Ascending aorta (tissue), 2 donors: ENCODE measurements at regions not wholly inside any gene's neighbourhood (a gene's known extent, or its start where the extent isn't known, plus 50 kb on each side); places are given as distances from the start of the nearest gene placed in this dataset.

Experiments
- DNase-seq, 2 donors: peaks; one replicate each; pipeline ENCODE4 v3.0.0-alpha.2; 2019; ENCODE audit warnings: low spot score in 2 of 2
- H3K27ac ChIP-seq, 2 donors: fragments of 200-600 bp; sonication (generic); one replicate each; pipeline ENCODE4 v1.5.1; 2016 to 2017; ENCODE audit warnings: mild to moderate bottlenecking in 1 of 2
- H3K27me3 ChIP-seq: fragments of 200-600 bp; sonication (generic); one replicate; pipeline ENCODE4 v1.5.1; 2017
- H3K36me3 ChIP-seq, 2 donors: fragments of 200-600 bp; sonication (generic); one replicate each; pipeline ENCODE4 v1.5.1; 2016
- H3K4me1 ChIP-seq, 2 donors: fragments of 200-600 bp; sonication (generic); one replicate each; pipeline ENCODE4 v1.5.1; 2016 to 2017; ENCODE audit warnings: mild to moderate bottlenecking in 1 of 2
- H3K4me3 ChIP-seq, 2 donors: fragments of 200-600 bp; sonication (generic); one replicate each; pipeline ENCODE4 v1.5.1; 2016 to 2017; ENCODE audit warnings: mild to moderate bottlenecking in 1 of 2
- H3K9me3 ChIP-seq, 2 donors: fragments of 200-600 bp; sonication (generic); one replicate each; pipeline ENCODE4 v1.5.1; 2016
- intact Hi-C: fragments of 100-400 bp; cut with DNase I; formaldehyde crosslinking; loops from one replicate; pipeline ENCODE4 v1.15.1; 2023
- TF ChIP-seq, protein P1 (sequence below), 3 experiments: fragments of 200-600 bp in 2 of 3; fragments of 450-650 bp in 1 of 3; sonication (generic) in 2 of 3; IDR thresholded peaks; one replicate each; pipeline ENCODE4 v1.5.1; 2016 to 2019; ENCODE audit warnings: antibody characterized with exemption in 3 of 3, mild to moderate bottlenecking in 1 of 3, moderate library complexity in 1 of 3

DNA sequence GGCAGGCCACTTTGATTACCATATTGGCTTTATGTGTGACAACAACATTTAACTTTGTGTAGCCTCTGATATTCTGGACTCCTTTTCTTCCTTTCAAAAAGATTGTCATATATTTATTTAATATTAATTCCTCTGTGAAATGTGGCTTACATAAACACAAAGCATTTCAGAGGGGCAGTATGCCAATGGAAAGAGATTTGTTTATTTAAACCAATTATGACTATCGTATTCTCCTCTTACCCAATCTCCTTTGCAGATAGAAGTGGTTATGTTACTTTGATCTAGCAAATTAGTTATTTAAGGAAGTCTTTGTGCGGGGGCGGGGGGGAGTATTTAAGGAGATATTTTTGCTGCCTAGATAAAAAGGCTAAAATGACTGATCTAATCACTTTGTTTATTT, 573.7 kb upstream of the KIF2B start:
- H3K4me3 ChIP-seq, result no peak overlapping the region
- no peaks in the 10 kb centered on the region for H3K36me3 ChIP-seq
- H3K27ac ChIP-seq, result no peak overlapping the region
- intact Hi-C loops, result no loop called here
- H3K27me3 ChIP-seq, result no peaks in the 10 kb centered on the region
- no peaks in the 10 kb centered on the region for H3K4me1 ChIP-seq
- DNase-seq, result no peak
- no peaks in the 10 kb centered on the region for H3K9me3 ChIP-seq
- TF ChIP-seq, protein P1, sequence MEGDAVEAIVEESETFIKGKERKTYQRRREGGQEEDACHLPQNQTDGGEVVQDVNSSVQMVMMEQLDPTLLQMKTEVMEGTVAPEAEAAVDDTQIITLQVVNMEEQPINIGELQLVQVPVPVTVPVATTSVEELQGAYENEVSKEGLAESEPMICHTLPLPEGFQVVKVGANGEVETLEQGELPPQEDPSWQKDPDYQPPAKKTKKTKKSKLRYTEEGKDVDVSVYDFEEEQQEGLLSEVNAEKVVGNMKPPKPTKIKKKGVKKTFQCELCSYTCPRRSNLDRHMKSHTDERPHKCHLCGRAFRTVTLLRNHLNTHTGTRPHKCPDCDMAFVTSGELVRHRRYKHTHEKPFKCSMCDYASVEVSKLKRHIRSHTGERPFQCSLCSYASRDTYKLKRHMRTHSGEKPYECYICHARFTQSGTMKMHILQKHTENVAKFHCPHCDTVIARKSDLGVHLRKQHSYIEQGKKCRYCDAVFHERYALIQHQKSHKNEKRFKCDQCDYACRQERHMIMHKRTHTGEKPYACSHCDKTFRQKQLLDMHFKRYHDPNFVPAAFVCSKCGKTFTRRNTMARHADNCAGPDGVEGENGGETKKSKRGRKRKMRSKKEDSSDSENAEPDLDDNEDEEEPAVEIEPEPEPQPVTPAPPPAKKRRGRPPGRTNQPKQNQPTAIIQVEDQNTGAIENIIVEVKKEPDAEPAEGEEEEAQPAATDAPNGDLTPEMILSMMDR (IDR thresholded peaks at IDR 0.05), result no peak

DNA sequence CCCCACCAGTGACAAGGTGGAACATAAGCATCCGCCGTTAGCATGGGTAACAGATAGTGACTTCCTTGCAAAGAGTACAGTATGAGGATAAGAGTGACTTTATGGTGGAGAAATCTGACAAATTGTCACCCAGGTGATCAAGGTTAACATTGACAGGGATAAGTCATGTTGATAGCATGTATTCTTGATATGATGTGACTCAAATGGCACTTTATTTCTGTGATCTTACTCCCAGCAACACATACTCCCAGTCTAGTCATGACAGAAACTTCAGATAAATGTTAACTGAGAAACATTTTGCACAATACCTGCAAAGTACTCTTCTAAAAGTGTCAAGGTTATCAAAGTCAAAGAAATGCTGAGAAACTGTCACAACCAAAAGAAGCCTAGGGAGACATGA, 588.6 kb upstream of the KIF2B start:
- intact Hi-C loops, result no loop called here
- Histone ChIP-seq H3K27ac (no peak overlapping the region), H3K4me1 (no peaks in the 10 kb centered on the region), H3K36me3 (no peaks in the 10 kb centered on the region), H3K27me3 (no peaks in the 10 kb centered on the region), H3K9me3 (peaks cover 0 to 4% of the 10 kb centered on the region in 2 donors), H3K4me3 (no peak overlapping the region)
- DNase-seq, result no peak
- TF ChIP-seq, protein P1 (IDR thresholded peaks at IDR 0.05), result no peak

DNA sequence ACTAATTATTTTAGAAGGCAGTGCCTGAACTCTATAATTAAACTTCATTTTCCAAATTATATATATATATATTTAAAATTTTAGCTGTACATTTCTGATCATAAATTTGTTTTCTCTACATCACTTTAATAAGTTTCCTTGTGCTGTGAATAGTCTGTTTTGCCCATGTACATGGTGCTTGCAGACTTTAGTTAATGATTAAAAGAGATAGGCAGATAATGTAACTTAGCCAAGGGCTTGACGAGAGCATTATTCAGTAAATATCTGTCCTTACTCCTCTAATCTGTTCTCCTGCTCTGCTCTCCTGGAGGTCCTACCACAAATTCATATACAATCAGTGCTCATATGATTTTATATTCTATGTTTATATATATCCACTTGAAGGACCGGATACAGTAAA, 595.2 kb upstream of the KIF2B start:
- Histone ChIP-seq H3K27ac (no peak overlapping the region), H3K27me3 (no peaks in the 10 kb centered on the region), H3K4me3 (no peak overlapping the region), H3K4me1 (no peaks in the 10 kb centered on the region), H3K9me3 (no peaks in the 10 kb centered on the region), H3K36me3 (no peaks in the 10 kb centered on the region)
- no peak for DNase-seq
- TF ChIP-seq, protein P1 (IDR thresholded peaks at IDR 0.05), result no peak
- intact Hi-C loops, result no loop called here

DNA sequence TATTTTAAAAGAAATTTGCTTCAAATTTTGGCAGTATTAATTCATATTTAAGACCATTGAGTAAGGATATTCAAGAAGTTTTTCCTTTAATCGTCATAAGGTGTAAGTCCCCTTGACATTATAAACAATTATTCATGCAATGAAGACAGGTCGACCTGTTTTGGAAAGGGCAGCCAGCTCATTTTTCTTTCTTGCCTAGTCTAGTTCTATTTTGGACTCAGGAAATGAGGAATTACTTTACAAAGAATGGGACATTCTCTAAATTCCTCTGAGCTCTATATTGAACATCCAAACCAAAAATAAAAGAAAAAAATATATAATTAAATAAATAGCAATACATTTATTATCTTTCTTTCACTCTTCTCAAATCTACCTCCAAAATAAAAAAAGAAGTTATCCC, 595.6 kb upstream of the KIF2B start:
- Histone ChIP-seq H3K36me3 (no peaks in the 10 kb centered on the region), H3K9me3 (no peaks in the 10 kb centered on the region), H3K27ac (no peak overlapping the region), H3K4me3 (no peak overlapping the region), H3K27me3 (no peaks in the 10 kb centered on the region), H3K4me1 (no peaks in the 10 kb centered on the region)
- TF ChIP-seq, protein P1 (IDR thresholded peaks at IDR 0.05), result no peak
- intact Hi-C loops, result no loop called here
- no peak for DNase-seq

DNA sequence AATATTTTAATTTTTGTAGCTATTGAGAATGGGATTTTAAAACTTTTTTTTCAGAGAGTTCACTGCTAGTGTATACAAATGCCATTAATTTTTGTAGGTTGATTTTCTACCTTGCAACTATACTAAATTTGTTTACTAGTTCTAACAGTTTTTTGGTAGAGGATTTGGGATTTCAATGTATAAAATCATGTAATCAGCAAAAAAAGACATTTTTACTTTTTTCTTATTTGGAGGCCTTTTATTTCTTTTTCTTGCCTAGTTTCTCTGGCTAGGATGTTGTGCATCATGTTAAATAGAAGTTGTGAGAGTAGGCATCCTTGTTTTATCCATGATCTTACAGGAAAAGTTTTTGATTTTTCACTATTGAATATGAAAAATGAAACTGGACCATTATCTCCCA, 602.9 kb upstream of the KIF2B start:
- intact Hi-C loops, result no loop called here
- H3K4me3 ChIP-seq, result no peak overlapping the region
- no peaks in the 10 kb centered on the region for H3K4me1 ChIP-seq
- H3K36me3 ChIP-seq, result no peaks in the 10 kb centered on the region
- no peak overlapping the region for H3K27ac ChIP-seq
- no peaks in the 10 kb centered on the region for H3K9me3 ChIP-seq
- DNase-seq, result no peak
- TF ChIP-seq, protein P1 (IDR thresholded peaks at IDR 0.05), result no peak
- H3K27me3 ChIP-seq, result no peaks in the 10 kb centered on the region

DNA sequence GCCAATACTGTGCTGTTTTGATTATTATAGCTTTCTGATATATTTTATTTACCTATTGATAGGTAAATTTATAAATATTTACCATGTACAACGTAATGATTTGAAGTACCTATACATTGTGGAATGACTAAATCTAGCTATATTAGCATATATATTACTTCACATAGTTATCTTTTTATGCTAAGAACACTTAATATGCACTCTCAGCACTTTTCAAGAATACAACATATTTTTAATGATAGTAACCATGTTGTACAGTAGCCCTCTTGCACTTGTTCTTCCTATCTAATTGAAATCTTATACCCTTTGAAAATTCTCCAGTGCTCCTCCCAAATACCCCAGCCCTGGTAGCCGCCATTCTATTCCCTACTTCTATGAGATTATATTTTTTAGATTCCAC, 604.0 kb upstream of the KIF2B start:
- no peak for DNase-seq
- TF ChIP-seq, protein P1 (IDR thresholded peaks at IDR 0.05), result no peak
- intact Hi-C loops, result no loop called here
- no peaks in the 10 kb centered on the region for H3K36me3 ChIP-seq
- H3K4me1 ChIP-seq, result no peaks in the 10 kb centered on the region
- H3K27me3 ChIP-seq, result no peaks in the 10 kb centered on the region
- no peak overlapping the region for H3K4me3 ChIP-seq
- H3K27ac ChIP-seq, result no peak overlapping the region
- H3K9me3 ChIP-seq, result no peaks in the 10 kb centered on the region
